ENCODE measurements at regions not wholly inside any gene's neighbourhood (a gene's known extent, or its start where the extent isn't known, plus 50 kb on each side); places are given as distances from the start of the nearest gene placed in this dataset.

GRCh38 chr18:43949291-43949690, 672.0 kb upstream of the SYT4 start:
- TF ChIP-seq CTCF (conservative IDR thresholded peaks at IDR 0.05 in 1 of 2, IDR thresholded peaks at IDR 0.05 in 1 of 2; ENCODE audit: low read depth in 1 of 2, low read length in 2 of 2) (no peak), EZH2 (IDR thresholded peaks at IDR 0.05; ENCODE audit: low read length, missing control alignments) (no peak)
